ENCODE measurements at regions not wholly inside any gene's neighbourhood (a gene's known extent, or its start where the extent isn't known, plus 50 kb on each side); places are given as distances from the start of the nearest gene placed in this dataset.
A peak's percentile ranks its signal among the peaks of the same experiment; 100 is the strongest.
"Not testable (repeated sequence)": the region's sequence is repeated elsewhere in the genome, so short reads cannot be mapped to it uniquely, and the experiment has no call there.

- Histone ChIP-seq H2AFZ (ENCODE audit: low read depth) (no peak overlapping the region), H3K4me2 (no peak overlapping the region), H3K27me3 (ENCODE audit: insufficient read depth, low read depth) (no peaks in the 10 kb centered on the region), H3K4me3 (IDR thresholded peaks at IDR 0.05; ENCODE audit: insufficient read depth, low read depth, low read length) (no peak overlapping the region), H3K79me2 (ENCODE audit: insufficient read depth, low read depth) (no peaks in the 10 kb centered on the region), H3K4me1 (ENCODE audit: low read depth, poor library complexity, severe bottlenecking) (no peaks in the 10 kb centered on the region), H3K9ac (no peak overlapping the region), H3K36me3 (ENCODE audit: insufficient read depth) (no peaks in the 10 kb centered on the region), H4K20me1 (ENCODE audit: insufficient read depth) (no peaks in the 10 kb centered on the region), H3K27ac (no peak overlapping the region)
- no peak for TF ChIP-seq CTCF (conservative IDR thresholded peaks at IDR 0.05; ENCODE audit: low read depth, low read length)
Observed at GRCh38 chrX:40912576-40912975, 172.7 kb upstream of the USP9X start.

DNA sequence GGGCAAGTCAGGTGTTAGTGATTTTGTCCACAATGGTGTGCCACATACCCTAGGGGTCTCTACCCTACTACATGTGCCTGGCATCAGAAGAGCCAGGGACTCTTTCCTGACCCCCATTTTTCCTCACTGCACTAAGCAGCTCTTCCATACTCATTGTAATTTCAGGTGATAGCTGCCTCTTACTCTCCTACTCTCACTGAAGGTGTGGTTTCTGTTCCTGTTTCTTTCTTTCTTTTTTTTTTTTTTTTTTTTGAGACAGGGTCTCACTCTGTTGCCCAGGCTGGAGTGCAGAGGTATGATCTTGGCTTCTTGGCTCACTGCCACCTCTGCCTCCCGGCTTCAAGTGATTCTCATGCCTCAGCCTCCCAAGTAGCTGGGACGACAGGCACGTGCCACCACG lies 164.9 kb upstream of the USP9X start:
- Histone ChIP-seq H3K27ac (no peak overlapping the region), H3K27me3 (ENCODE audit: insufficient read depth, low read depth) (no peaks in the 10 kb centered on the region), H3K4me1 (ENCODE audit: low read depth, poor library complexity, severe bottlenecking) (no peaks in the 10 kb centered on the region), H3K36me3 (ENCODE audit: insufficient read depth) (no peaks in the 10 kb centered on the region), H2AFZ (ENCODE audit: low read depth) (no peak overlapping the region), H3K4me3 (IDR thresholded peaks at IDR 0.05; ENCODE audit: insufficient read depth, low read depth, low read length) (no peak overlapping the region), H4K20me1 (ENCODE audit: insufficient read depth) (no peaks in the 10 kb centered on the region), H3K9ac (no peak overlapping the region), H3K4me2 (no peak overlapping the region), H3K79me2 (ENCODE audit: insufficient read depth, low read depth) (no peaks in the 10 kb centered on the region)
- TF ChIP-seq CTCF (conservative IDR thresholded peaks at IDR 0.05; ENCODE audit: low read depth, low read length) = no peak

GRCh38 chrX:40922307-40922706 lies 162.9 kb upstream of the USP9X start:
- no peak overlapping the region for H3K27ac ChIP-seq

GRCh38 chrX:40926739-40927427 lies 158.4 kb upstream of the USP9X start:
- not testable (repeated sequence) for H2AFZ ChIP-seq (ENCODE audit: low read depth); H3K4me1 ChIP-seq (ENCODE audit: low read depth, poor library complexity, severe bottlenecking); H4K20me1 ChIP-seq (ENCODE audit: insufficient read depth); H3K27ac ChIP-seq; H3K27me3 ChIP-seq (ENCODE audit: insufficient read depth, low read depth); H3K4me3 ChIP-seq (IDR thresholded peaks at IDR 0.05; ENCODE audit: insufficient read depth, low read depth, low read length); H3K79me2 ChIP-seq (ENCODE audit: insufficient read depth, low read depth); H3K4me2 ChIP-seq; H3K36me3 ChIP-seq (ENCODE audit: insufficient read depth); H3K9ac ChIP-seq

More at GRCh38 chrX:40922307-40922706, 162.9 kb upstream of the USP9X start:
- Histone ChIP-seq H3K36me3 (ENCODE audit: insufficient read depth) (no peaks in the 10 kb centered on the region), H3K4me3 (IDR thresholded peaks at IDR 0.05; ENCODE audit: insufficient read depth, low read depth, low read length) (no peak overlapping the region), H3K4me1 (ENCODE audit: low read depth, poor library complexity, severe bottlenecking) (no peaks in the 10 kb centered on the region), H3K27me3 (ENCODE audit: insufficient read depth, low read depth) (no peaks in the 10 kb centered on the region), H2AFZ (ENCODE audit: low read depth) (no peak overlapping the region), H3K9ac (no peak overlapping the region), H3K4me2 (no peak overlapping the region), H4K20me1 (ENCODE audit: insufficient read depth) (no peaks in the 10 kb centered on the region), H3K79me2 (ENCODE audit: insufficient read depth, low read depth) (no peaks in the 10 kb centered on the region)
- TF ChIP-seq CTCF (conservative IDR thresholded peaks at IDR 0.05; ENCODE audit: low read depth, low read length) = peak; percentile 30; the same call in 1 of the 2 replicates

DNA sequence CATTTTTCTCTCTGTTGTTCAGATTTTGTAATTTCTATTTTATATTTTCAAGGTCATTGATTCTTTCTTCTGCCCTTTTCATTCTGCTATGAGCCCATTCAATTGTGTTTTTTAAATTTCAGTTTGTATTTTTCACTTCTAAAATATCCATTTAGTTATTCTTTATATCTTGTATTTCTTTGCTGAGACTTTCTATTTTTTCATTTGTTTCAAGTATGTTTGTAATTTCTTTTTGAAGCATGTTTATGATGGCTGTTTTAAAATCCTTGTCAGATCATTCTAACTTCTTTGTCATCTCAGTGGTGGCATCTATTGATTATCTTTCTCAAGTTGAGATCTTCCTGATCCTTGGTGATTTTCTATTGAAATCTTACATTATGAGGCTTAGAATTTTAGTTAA lies 157.2 kb upstream of the USP9X start:
- Histone ChIP-seq H3K4me3 (IDR thresholded peaks at IDR 0.05; ENCODE audit: insufficient read depth, low read depth, low read length) (no peak overlapping the region), H3K79me2 (ENCODE audit: insufficient read depth, low read depth) (no peaks in the 10 kb centered on the region)

More for the DNA sequence above, 157.2 kb upstream of the USP9X start:
- no peak overlapping the region for H3K9ac ChIP-seq
- no peaks in the 10 kb centered on the region for H3K27me3 ChIP-seq (ENCODE audit: insufficient read depth, low read depth)
- H3K4me2 ChIP-seq = no peak overlapping the region
- H3K27ac ChIP-seq = no peak overlapping the region
- H4K20me1 ChIP-seq (ENCODE audit: insufficient read depth) = no peaks in the 10 kb centered on the region
- no peak for TF ChIP-seq CTCF (conservative IDR thresholded peaks at IDR 0.05; ENCODE audit: low read depth, low read length)
- H2AFZ ChIP-seq (ENCODE audit: low read depth) = no peak overlapping the region
- peaks cover 3% of the 10 kb centered on the region for H3K4me1 ChIP-seq (ENCODE audit: low read depth, poor library complexity, severe bottlenecking)
- no peaks in the 10 kb centered on the region for H3K36me3 ChIP-seq (ENCODE audit: insufficient read depth)
